ENCODE measurements at regions not wholly inside any gene's neighbourhood (a gene's known extent, or its start where the extent isn't known, plus 50 kb on each side); places are given as distances from the start of the nearest gene placed in this dataset.

DNA sequence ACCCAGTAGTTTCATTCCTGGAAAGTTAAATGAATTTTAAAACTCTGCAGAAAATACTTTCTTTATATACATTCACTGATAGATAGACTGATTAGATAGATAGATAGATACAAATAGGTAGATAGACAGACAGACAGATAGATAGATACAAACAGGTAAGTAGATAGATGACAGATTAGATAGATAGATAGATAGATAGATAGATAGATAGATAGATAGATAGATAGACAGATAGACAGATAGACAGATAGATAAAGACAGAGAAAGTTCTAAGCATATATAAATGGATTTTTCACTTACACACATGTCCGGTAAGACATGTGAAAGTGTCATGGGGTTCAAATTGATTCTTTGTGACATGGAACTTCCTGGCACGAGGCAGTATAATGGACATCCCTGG lies 349.7 kb downstream of the CDK5RAP2 start:
- TF ChIP-seq CTCF (IDR thresholded peaks at IDR 0.05) (no peak), POLR2A (IDR thresholded peaks at IDR 0.05) (no peak)

Data from uterus (tissue), 2 donors.